GM23248 (cell line): ENCODE measurements at regions not wholly inside any gene's neighbourhood (a gene's known extent, or its start where the extent isn't known, plus 50 kb on each side); places are given as distances from the start of the nearest gene placed in this dataset.

Experiments
- DNase-seq: peaks from one replicate; pipeline ENCODE4 v3.0.0-alpha.2; 2015
- H2AFZ ChIP-seq: fragments of 200-600 bp; sonication (generic); 2 replicates; pipeline ENCODE4 v1.6.1; 2016; ENCODE audit warnings: antibody characterized with exemption
- H3F3A ChIP-seq: fragments of 200-600 bp; sonication (generic); 2 replicates; pipeline ENCODE4 v1.6.1; 2016; ENCODE audit warnings: mild to moderate bottlenecking, antibody characterized with exemption, mixed run types; ENCODE audit not compliant: insufficient read depth
- H3K27ac ChIP-seq: fragments of 200-600 bp; sonication (generic); 2 replicates; pipeline ENCODE4 v1.5.1; 2016; ENCODE audit warnings: mild to moderate bottlenecking
- H3K27me3 ChIP-seq: fragments of 200-600 bp; sonication (generic); replicated peaks from 2 replicates; pipeline ENCODE4 v1.6.1; 2016; ENCODE audit warnings: mild to moderate bottlenecking; ENCODE audit not compliant: insufficient read depth
- H3K36me3 ChIP-seq: fragments of 200-600 bp; sonication (generic); 2 replicates; pipeline ENCODE4 v1.6.1; 2016; ENCODE audit warnings: low read depth, mild to moderate bottlenecking
- H3K4me1 ChIP-seq: fragments of 200-600 bp; sonication (generic); 2 replicates; pipeline ENCODE4 v1.6.1; 2016; ENCODE audit warnings: mild to moderate bottlenecking; ENCODE audit not compliant: insufficient read depth
- H3K4me2 ChIP-seq: fragments of 200-600 bp; sonication (generic); one replicate; pipeline ENCODE4 v1.6.1; 2016; ENCODE audit warnings: mild to moderate bottlenecking; ENCODE audit not compliant: unreplicated experiment
- H3K4me3 ChIP-seq: fragments of 200-600 bp; sonication (generic); 2 replicates; pipeline ENCODE4 v1.5.1; 2016; ENCODE audit warnings: mild to moderate bottlenecking
- H3K79me2 ChIP-seq: fragments of 200-600 bp; sonication (generic); 2 replicates; pipeline ENCODE4 v1.6.1; 2016; ENCODE audit warnings: mild to moderate bottlenecking; ENCODE audit not compliant: insufficient read depth
- H3K9ac ChIP-seq: fragments of 200-600 bp; sonication (generic); 2 replicates; pipeline ENCODE4 v1.6.1; 2016; ENCODE audit warnings: mild to moderate bottlenecking
- H3K9me2 ChIP-seq: fragments of 200-600 bp; sonication (generic); 2 replicates; pipeline ENCODE4 v1.6.1; 2016; ENCODE audit warnings: mixed run types, mild to moderate bottlenecking, moderate library complexity; ENCODE audit not compliant: insufficient read depth
- H3K9me3 ChIP-seq: fragments of 200-600 bp; sonication (generic); one replicate; pipeline ENCODE4 v1.6.1; 2017; ENCODE audit warnings: low read depth
- H4K20me1 ChIP-seq: fragments of 200-600 bp; sonication (generic); 2 replicates; pipeline ENCODE4 v1.6.0; 2016; ENCODE audit not compliant: insufficient read depth
- EZH2 ChIP-seq: fragments of 200-600 bp; sonication (generic); IDR thresholded peaks from 2 replicates; pipeline ENCODE4 v1.6.1; 2018; ENCODE audit warnings: antibody characterized with exemption, mild to moderate bottlenecking; ENCODE audit not compliant: insufficient read depth, poor library complexity, severe bottlenecking
- EZH2phosphoT487 ChIP-seq: fragments of 200-600 bp; sonication (generic); IDR thresholded peaks from 2 replicates; pipeline ENCODE4 v1.6.1; 2018; ENCODE audit warnings: antibody characterized with exemption, moderate library complexity, mild to moderate bottlenecking, low read depth; ENCODE audit not compliant: insufficient read depth
- WGBS, 2 experiments: methylation state at CpG; one replicate each; pipeline ENCODE4 v1.1.6; 2015 to 2017; ENCODE audit warnings: low lambda C conversion rate in 2 of 2, low coverage in 1 of 2; ENCODE audit errors: missing lambda C conversion rate in 2 of 2; 5-methylcytosine and 5-hydroxymethylcytosine counted together
- in situ Hi-C: fragments of 300-500 bp; cut with MboI; formaldehyde crosslinking; loops from 2 replicates; pipeline ENCODE4 v1.15.0; 2020

- H3K27me3 ChIP-seq: no peaks in the 10 kb centered on the region
- H4K20me1 ChIP-seq: no peaks in the 10 kb centered on the region
- H3K9me2 ChIP-seq: no peaks in the 10 kb centered on the region
- WGBS, 2 experiments: 79 to 83% methylated on average over 2 of the region's 2 CpGs
- TF ChIP-seq EZH2 (no peak), EZH2phosphoT487 (no peak)
- H3K79me2 ChIP-seq: no peaks in the 10 kb centered on the region
- no peaks in the 10 kb centered on the region for H3K9me3 ChIP-seq
- no peak for DNase-seq
- no peak overlapping the region for H3K27ac ChIP-seq
- no peaks in the 10 kb centered on the region for H3K36me3 ChIP-seq
- in situ Hi-C loops: no loop called here
- H3K4me2 ChIP-seq: no peak overlapping the region
- no peak overlapping the region for H3K4me3 ChIP-seq
- H2AFZ ChIP-seq: no peak overlapping the region
- peaks cover 15% of the 10 kb centered on the region for H3K4me1 ChIP-seq
- H3F3A ChIP-seq: peaks cover 15% of the 10 kb centered on the region
- H3K9ac ChIP-seq: no peak overlapping the region
Measured at GRCh38 chr10:36333446-36333845, 691.4 kb upstream of the FZD8 start.

- Histone ChIP-seq H3K27me3 (no peaks in the 10 kb centered on the region), H3F3A (peaks cover 15% of the 10 kb centered on the region), H3K4me1 (peaks cover 15% of the 10 kb centered on the region), H4K20me1 (no peaks in the 10 kb centered on the region), H3K36me3 (no peaks in the 10 kb centered on the region), H3K9me3 (no peaks in the 10 kb centered on the region), H3K9ac (no peak overlapping the region), H3K9me2 (no peaks in the 10 kb centered on the region), H3K79me2 (no peaks in the 10 kb centered on the region), H3K27ac (no peak overlapping the region), H3K4me2 (no peak overlapping the region), H3K4me3 (no peak overlapping the region), H2AFZ (no peak overlapping the region)
- TF ChIP-seq EZH2 (no peak), EZH2phosphoT487 (no peak)
- WGBS, 2 experiments: 84 to 95% methylated on average over 3 of the region's 3 CpGs
- in situ Hi-C loops: no loop called here
- DNase-seq: no peak
Measured at GRCh38 chr10:36332926-36333325, 690.8 kb upstream of the FZD8 start.

- in situ Hi-C loops: no loop called here
- H3K4me2 ChIP-seq: no peak overlapping the region
- no peaks in the 10 kb centered on the region for H3K9me3 ChIP-seq
- H3K27ac ChIP-seq: no peak overlapping the region
- H3K36me3 ChIP-seq: no peaks in the 10 kb centered on the region
- DNase-seq: no peak
- no peak overlapping the region for H2AFZ ChIP-seq
- H3K9me2 ChIP-seq: no peaks in the 10 kb centered on the region
- no peak overlapping the region for H3K4me3 ChIP-seq
- peaks cover 6% of the 10 kb centered on the region for H3F3A ChIP-seq
- H3K9ac ChIP-seq: no peak overlapping the region
- H3K4me1 ChIP-seq: peaks cover 8% of the 10 kb centered on the region; the same call in 1 of the 2 replicates
- no peaks in the 10 kb centered on the region for H4K20me1 ChIP-seq
- no peaks in the 10 kb centered on the region for H3K27me3 ChIP-seq
- no peak for TF ChIP-seq EZH2phosphoT487
- WGBS, 2 experiments: 77 to 86% methylated on average over 3 of the region's 3 CpGs
- no peaks in the 10 kb centered on the region for H3K79me2 ChIP-seq
Measured at GRCh38 chr10:36331121-36331520, 689.0 kb upstream of the FZD8 start.

- Histone ChIP-seq H3K4me2 (no peak overlapping the region), H3K79me2 (no peaks in the 10 kb centered on the region), H3K4me3 (no peak overlapping the region), H3K9me2 (no peaks in the 10 kb centered on the region), H3K9ac (no peak overlapping the region), H3K27me3 (no peaks in the 10 kb centered on the region), H3F3A (no peaks in the 10 kb centered on the region), H3K4me1 (no peaks in the 10 kb centered on the region), H4K20me1 (no peaks in the 10 kb centered on the region), H3K9me3 (no peaks in the 10 kb centered on the region), H3K36me3 (no peaks in the 10 kb centered on the region), H2AFZ (no peak overlapping the region), H3K27ac (no peak overlapping the region)
- no peak for DNase-seq
- in situ Hi-C loops: no loop called here
- 92 to 93% methylated on average over 2 of the region's 2 CpGs for WGBS, 2 experiments
- no peak for TF ChIP-seq EZH2phosphoT487
Measured at GRCh38 chr10:36325815-36326214, 683.7 kb upstream of the FZD8 start.

- Histone ChIP-seq H3F3A (no peaks in the 10 kb centered on the region), H3K9me3 (no peaks in the 10 kb centered on the region), H3K4me1 (no peaks in the 10 kb centered on the region), H3K79me2 (no peaks in the 10 kb centered on the region), H3K4me2 (no peak overlapping the region), H3K27me3 (no peaks in the 10 kb centered on the region), H3K4me3 (no peak overlapping the region), H3K27ac (no peak overlapping the region), H2AFZ (peak overlapping the region; percentile 46; the same call in 1 of the 2 replicates), H3K9ac (no peak overlapping the region), H3K9me2 (no peaks in the 10 kb centered on the region), H4K20me1 (no peaks in the 10 kb centered on the region), H3K36me3 (no peaks in the 10 kb centered on the region)
- TF ChIP-seq EZH2: no peak
- TF ChIP-seq EZH2phosphoT487: no peak
- in situ Hi-C loops: no loop called here
- WGBS, 2 experiments: 78 to 87% methylated on average over 2 of the region's 2 CpGs
- no peak for DNase-seq
Measured at GRCh38 chr10:36324831-36325230, 682.7 kb upstream of the FZD8 start.
